BLaER1 (cell line): ENCODE measurements at regions not wholly inside any gene's neighbourhood (a gene's known extent, or its start where the extent isn't known, plus 50 kb on each side); places are given as distances from the start of the nearest gene placed in this dataset.

Source experiments
- H3K27ac ChIP-seq: shearing (Covaris generic); formaldehyde crosslinking; 2 replicates; pipeline ENCODE4 v1.8.1; 2022
- H3K27me3 ChIP-seq: shearing (Covaris generic); formaldehyde crosslinking; 2 replicates; pipeline ENCODE4 v1.8.1; 2022
- H3K36me3 ChIP-seq: shearing (Covaris generic); formaldehyde crosslinking; 2 replicates; pipeline ENCODE4 v1.8.1; 2022
- H3K4me1 ChIP-seq: shearing (Covaris generic); formaldehyde crosslinking; 2 replicates; pipeline ENCODE4 v1.8.1; 2022
- H3K4me2 ChIP-seq: shearing (Covaris generic); formaldehyde crosslinking; 2 replicates; pipeline ENCODE4 v1.8.1; 2022
- H3K4me3 ChIP-seq: shearing (Covaris generic); formaldehyde crosslinking; 2 replicates; pipeline ENCODE4 v1.8.1; 2022
- H3K9ac ChIP-seq: shearing (Covaris generic); formaldehyde crosslinking; 2 replicates; pipeline ENCODE4 v1.8.1; 2022
- H3K9me3 ChIP-seq: shearing (Covaris generic); formaldehyde crosslinking; 2 replicates; pipeline ENCODE4 v1.8.1; 2022
- H4K20me1 ChIP-seq: shearing (Covaris generic); formaldehyde crosslinking; 2 replicates; pipeline ENCODE4 v1.8.1; 2022
- Cebpa-rat ChIP-seq: shearing (Covaris generic); IDR thresholded peaks from 2 replicates; pipeline ENCODE4 v1.8.1; 2022

- H3K9me3 ChIP-seq, result no peaks in the 10 kb centered on the region
- no peak overlapping the region for H3K27ac ChIP-seq
- no peak overlapping the region for H3K4me2 ChIP-seq
- no peaks in the 10 kb centered on the region for H3K4me1 ChIP-seq
- H4K20me1 ChIP-seq, result no peaks in the 10 kb centered on the region
- no peaks in the 10 kb centered on the region for H3K36me3 ChIP-seq
- no peak overlapping the region for H3K9ac ChIP-seq
- no peaks in the 10 kb centered on the region for H3K27me3 ChIP-seq
- TF ChIP-seq Cebpa-rat, result no peak
- H3K4me3 ChIP-seq, result no peak overlapping the region
Measured at GRCh38 chr3:22893101-22893500, 310.0 kb upstream of the UBE2E2 start.

GRCh38 chr3:22893644-22894325 is 309.3 kb upstream of the UBE2E2 start:
- Histone ChIP-seq H3K9me3 (no peaks in the 10 kb centered on the region), H3K36me3 (no peaks in the 10 kb centered on the region), H3K4me1 (no peaks in the 10 kb centered on the region), H3K27me3 (no peaks in the 10 kb centered on the region), H3K4me2 (no peak overlapping the region), H3K9ac (no peak overlapping the region), H4K20me1 (no peaks in the 10 kb centered on the region), H3K27ac (no peak overlapping the region), H3K4me3 (no peak overlapping the region)
- no peak for TF ChIP-seq Cebpa-rat

- no peak overlapping the region for H3K27ac ChIP-seq
- TF ChIP-seq Cebpa-rat, result no peak
- H3K27me3 ChIP-seq, result no peaks in the 10 kb centered on the region
- H3K36me3 ChIP-seq, result no peaks in the 10 kb centered on the region
- no peak overlapping the region for H3K4me3 ChIP-seq
- H4K20me1 ChIP-seq, result no peaks in the 10 kb centered on the region
- H3K9me3 ChIP-seq, result no peaks in the 10 kb centered on the region
- no peak overlapping the region for H3K9ac ChIP-seq
- H3K4me2 ChIP-seq, result no peak overlapping the region
- H3K4me1 ChIP-seq, result no peaks in the 10 kb centered on the region
Measured at GRCh38 chr3:22894865-22895264, 308.3 kb upstream of the UBE2E2 start.

GRCh38 chr3:22895671-22896070 is 307.5 kb upstream of the UBE2E2 start:
- Histone ChIP-seq H3K36me3 (no peaks in the 10 kb centered on the region), H3K27ac (no peak overlapping the region), H4K20me1 (no peaks in the 10 kb centered on the region), H3K4me3 (no peak overlapping the region), H3K4me1 (no peaks in the 10 kb centered on the region), H3K4me2 (no peak overlapping the region), H3K9me3 (no peaks in the 10 kb centered on the region), H3K27me3 (no peaks in the 10 kb centered on the region), H3K9ac (no peak overlapping the region)
- TF ChIP-seq Cebpa-rat, result no peak

- no peak overlapping the region for H3K4me3 ChIP-seq
- no peaks in the 10 kb centered on the region for H3K36me3 ChIP-seq
Measured at GRCh38 chr3:22898558-22898957, 304.6 kb upstream of the UBE2E2 start.

GRCh38 chr3:22899441-22899840 is 303.7 kb upstream of the UBE2E2 start:
- no peak for TF ChIP-seq Cebpa-rat
- no peak overlapping the region for H3K27ac ChIP-seq
- no peaks in the 10 kb centered on the region for H3K27me3 ChIP-seq
- no peak overlapping the region for H3K4me3 ChIP-seq
- H3K9me3 ChIP-seq, result peaks cover 11% of the 10 kb centered on the region; the same call in 1 of the 2 replicates
- H4K20me1 ChIP-seq, result no peaks in the 10 kb centered on the region
- H3K36me3 ChIP-seq, result no peaks in the 10 kb centered on the region
- H3K4me2 ChIP-seq, result no peak overlapping the region
- no peak overlapping the region for H3K9ac ChIP-seq
- no peaks in the 10 kb centered on the region for H3K4me1 ChIP-seq

More at GRCh38 chr3:22898558-22898957, 304.6 kb upstream of the UBE2E2 start:
- Histone ChIP-seq H3K4me2 (no peak overlapping the region), H3K4me1 (no peaks in the 10 kb centered on the region), H4K20me1 (no peaks in the 10 kb centered on the region), H3K9me3 (peaks cover 11% of the 10 kb centered on the region; the same call in 1 of the 2 replicates), H3K27me3 (no peaks in the 10 kb centered on the region), H3K9ac (no peak overlapping the region), H3K27ac (no peak overlapping the region)
- no peak for TF ChIP-seq Cebpa-rat

- no peak overlapping the region for H3K27ac ChIP-seq
- H3K36me3 ChIP-seq, result no peaks in the 10 kb centered on the region
- H3K27me3 ChIP-seq, result no peaks in the 10 kb centered on the region
- H3K4me1 ChIP-seq, result no peaks in the 10 kb centered on the region
- H3K9ac ChIP-seq, result no peak overlapping the region
- no peak for TF ChIP-seq Cebpa-rat
- peaks cover 11% of the 10 kb centered on the region; the same call in 1 of the 2 replicates for H3K9me3 ChIP-seq
- H3K4me3 ChIP-seq, result no peak overlapping the region
- H4K20me1 ChIP-seq, result no peaks in the 10 kb centered on the region
- H3K4me2 ChIP-seq, result no peak overlapping the region
Measured at GRCh38 chr3:22900296-22900695, 302.8 kb upstream of the UBE2E2 start.

- H3K27me3 ChIP-seq, result no peaks in the 10 kb centered on the region
- no peaks in the 10 kb centered on the region for H4K20me1 ChIP-seq
- H3K9me3 ChIP-seq, result peaks cover 11% of the 10 kb centered on the region; the same call in 1 of the 2 replicates
- no peak overlapping the region for H3K9ac ChIP-seq
- H3K36me3 ChIP-seq, result no peaks in the 10 kb centered on the region
- no peaks in the 10 kb centered on the region for H3K4me1 ChIP-seq
- no peak overlapping the region for H3K4me3 ChIP-seq
- TF ChIP-seq Cebpa-rat, result no peak
- no peak overlapping the region for H3K27ac ChIP-seq
- H3K4me2 ChIP-seq, result no peak overlapping the region
Measured at GRCh38 chr3:22901684-22902083, 301.4 kb upstream of the UBE2E2 start.

GRCh38 chr3:22907161-22907780 is 295.9 kb upstream of the UBE2E2 start:
- Histone ChIP-seq H3K27ac (no peak overlapping the region), H3K9ac (no peak overlapping the region), H3K4me3 (no peak overlapping the region), H3K9me3 (0 out of 2 replicates have a peak, but pooled peaks cover 3% of the 10 kb centered on the region), H3K36me3 (no peaks in the 10 kb centered on the region), H3K4me2 (no peak overlapping the region), H4K20me1 (no peaks in the 10 kb centered on the region), H3K4me1 (no peaks in the 10 kb centered on the region), H3K27me3 (no peaks in the 10 kb centered on the region)
- no peak for TF ChIP-seq Cebpa-rat

- no peak for TF ChIP-seq Cebpa-rat
- H3K4me2 ChIP-seq, result no peak overlapping the region
- no peaks in the 10 kb centered on the region for H3K27me3 ChIP-seq
- no peaks in the 10 kb centered on the region for H3K9me3 ChIP-seq
- no peak overlapping the region for H3K4me3 ChIP-seq
- no peak overlapping the region for H3K9ac ChIP-seq
- no peak overlapping the region for H3K27ac ChIP-seq
- H3K36me3 ChIP-seq, result no peaks in the 10 kb centered on the region
- H3K4me1 ChIP-seq, result no peaks in the 10 kb centered on the region
- no peaks in the 10 kb centered on the region for H4K20me1 ChIP-seq
Measured at GRCh38 chr3:22907796-22908195, 295.3 kb upstream of the UBE2E2 start.
